ENCODE measurements at regions not wholly inside any gene's neighbourhood (a gene's known extent, or its start where the extent isn't known, plus 50 kb on each side); places are given as distances from the start of the nearest gene placed in this dataset.

- Mint-ChIP-seq H3K9me3 (peaks cover 100% of the 10 kb centered on the region), H3K27me3 (ENCODE audit: insufficient read depth, low read depth, poor library complexity) (peaks cover 16% of the 10 kb centered on the region), H3K4me3 (no peak overlapping the region), H3K27ac (no peak overlapping the region), H3K36me3 (ENCODE audit: low read depth) (peaks cover 60% of the 10 kb centered on the region), H3K4me1 (no peaks in the 10 kb centered on the region)
- no peak overlapping the region for H3K4me3 ChIP-seq
- no peaks in the 10 kb centered on the region; the same call in none of the 2 replicates for H3K36me3 ChIP-seq (ENCODE audit: insufficient read depth)
- H3K27ac ChIP-seq (ENCODE audit: low read depth): no peak overlapping the region
- no peak for TF ChIP-seq ETS1 (IDR thresholded peaks at IDR 0.05)
- TF ChIP-seq CREB1 (CRISPR knock-in tag; IDR thresholded peaks at IDR 0.05; ENCODE audit: low read depth): no peak
- TF ChIP-seq ZNF331 (CRISPR knock-in tag; IDR thresholded peaks at IDR 0.05; ENCODE audit: low read depth): no peak
- TF ChIP-seq NANOG (IDR thresholded peaks at IDR 0.05; ENCODE audit: borderline replicate concordance): no peak
- TF ChIP-seq JUNB (IDR thresholded peaks at IDR 0.05; ENCODE audit: unreplicated experiment): no peak
- TF ChIP-seq EZH2phosphoT487 (IDR thresholded peaks at IDR 0.05; ENCODE audit: unreplicated experiment): no peak
- TF ChIP-seq ZNF114 (CRISPR knock-in tag; IDR thresholded peaks at IDR 0.05): no peak
- TF ChIP-seq STAT1 (IDR thresholded peaks at IDR 0.05; ENCODE audit: unreplicated experiment): no peak
- no peak for TF ChIP-seq CTCF (conservative IDR thresholded peaks at IDR 0.05; ENCODE audit: low read depth in 2 of 2)
- TF ChIP-seq, protein P1, sequence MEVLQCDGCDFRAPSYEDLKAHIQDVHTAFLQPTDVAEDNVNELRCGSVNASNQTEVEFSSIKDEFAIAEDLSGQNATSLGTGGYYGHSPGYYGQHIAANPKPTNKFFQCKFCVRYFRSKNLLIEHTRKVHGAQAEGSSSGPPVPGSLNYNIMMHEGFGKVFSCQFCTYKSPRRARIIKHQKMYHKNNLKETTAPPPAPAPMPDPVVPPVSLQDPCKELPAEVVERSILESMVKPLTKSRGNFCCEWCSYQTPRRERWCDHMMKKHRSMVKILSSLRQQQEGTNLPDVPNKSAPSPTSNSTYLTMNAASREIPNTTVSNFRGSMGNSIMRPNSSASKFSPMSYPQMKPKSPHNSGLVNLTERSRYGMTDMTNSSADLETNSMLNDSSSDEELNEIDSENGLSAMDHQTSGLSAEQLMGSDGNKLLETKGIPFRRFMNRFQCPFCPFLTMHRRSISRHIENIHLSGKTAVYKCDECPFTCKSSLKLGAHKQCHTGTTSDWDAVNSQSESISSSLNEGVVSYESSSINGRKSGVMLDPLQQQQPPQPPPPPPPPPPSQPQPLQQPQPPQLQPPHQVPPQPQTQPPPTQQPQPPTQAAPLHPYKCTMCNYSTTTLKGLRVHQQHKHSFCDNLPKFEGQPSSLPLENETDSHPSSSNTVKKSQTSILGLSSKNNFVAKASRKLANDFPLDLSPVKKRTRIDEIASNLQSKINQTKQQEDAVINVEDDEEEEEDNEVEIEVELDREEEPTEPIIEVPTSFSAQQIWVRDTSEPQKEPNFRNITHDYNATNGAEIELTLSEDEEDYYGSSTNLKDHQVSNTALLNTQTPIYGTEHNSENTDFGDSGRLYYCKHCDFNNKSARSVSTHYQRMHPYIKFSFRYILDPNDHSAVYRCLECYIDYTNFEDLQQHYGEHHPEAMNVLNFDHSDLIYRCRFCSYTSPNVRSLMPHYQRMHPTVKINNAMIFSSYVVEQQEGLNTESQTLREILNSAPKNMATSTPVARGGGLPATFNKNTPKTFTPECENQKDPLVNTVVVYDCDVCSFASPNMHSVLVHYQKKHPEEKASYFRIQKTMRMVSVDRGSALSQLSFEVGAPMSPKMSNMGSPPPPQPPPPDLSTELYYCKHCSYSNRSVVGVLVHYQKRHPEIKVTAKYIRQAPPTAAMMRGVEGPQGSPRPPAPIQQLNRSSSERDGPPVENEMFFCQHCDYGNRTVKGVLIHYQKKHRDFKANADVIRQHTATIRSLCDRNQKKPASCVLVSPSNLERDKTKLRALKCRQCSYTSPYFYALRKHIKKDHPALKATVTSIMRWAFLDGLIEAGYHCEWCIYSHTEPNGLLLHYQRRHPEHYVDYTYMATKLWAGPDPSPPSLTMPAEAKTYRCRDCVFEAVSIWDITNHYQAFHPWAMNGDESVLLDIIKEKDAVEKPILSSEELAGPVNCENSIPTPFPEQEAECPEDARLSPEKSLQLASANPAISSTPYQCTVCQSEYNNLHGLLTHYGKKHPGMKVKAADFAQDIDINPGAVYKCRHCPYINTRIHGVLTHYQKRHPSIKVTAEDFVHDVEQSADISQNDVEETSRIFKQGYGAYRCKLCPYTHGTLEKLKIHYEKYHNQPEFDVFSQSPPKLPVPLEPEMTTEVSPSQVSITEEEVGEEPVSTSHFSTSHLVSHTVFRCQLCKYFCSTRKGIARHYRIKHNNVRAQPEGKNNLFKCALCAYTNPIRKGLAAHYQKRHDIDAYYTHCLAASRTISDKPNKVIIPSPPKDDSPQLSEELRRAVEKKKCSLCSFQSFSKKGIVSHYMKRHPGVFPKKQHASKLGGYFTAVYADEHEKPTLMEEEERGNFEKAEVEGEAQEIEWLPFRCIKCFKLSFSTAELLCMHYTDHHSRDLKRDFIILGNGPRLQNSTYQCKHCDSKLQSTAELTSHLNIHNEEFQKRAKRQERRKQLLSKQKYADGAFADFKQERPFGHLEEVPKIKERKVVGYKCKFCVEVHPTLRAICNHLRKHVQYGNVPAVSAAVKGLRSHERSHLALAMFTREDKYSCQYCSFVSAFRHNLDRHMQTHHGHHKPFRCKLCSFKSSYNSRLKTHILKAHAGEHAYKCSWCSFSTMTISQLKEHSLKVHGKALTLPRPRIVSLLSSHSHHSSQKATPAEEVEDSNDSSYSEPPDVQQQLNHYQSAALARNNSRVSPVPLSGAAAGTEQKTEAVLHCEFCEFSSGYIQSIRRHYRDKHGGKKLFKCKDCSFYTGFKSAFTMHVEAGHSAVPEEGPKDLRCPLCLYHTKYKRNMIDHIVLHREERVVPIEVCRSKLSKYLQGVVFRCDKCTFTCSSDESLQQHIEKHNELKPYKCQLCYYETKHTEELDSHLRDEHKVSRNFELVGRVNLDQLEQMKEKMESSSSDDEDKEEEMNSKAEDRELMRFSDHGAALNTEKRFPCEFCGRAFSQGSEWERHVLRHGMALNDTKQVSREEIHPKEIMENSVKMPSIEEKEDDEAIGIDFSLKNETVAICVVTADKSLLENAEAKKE (CRISPR knock-in tag; IDR thresholded peaks at IDR 0.05): no peak
- no peak for TF ChIP-seq EZH2 (IDR thresholded peaks at IDR 0.05; ENCODE audit: low read depth, unreplicated experiment)
- TF ChIP-seq POLR2AphosphoS5 (IDR thresholded peaks at IDR 0.05; ENCODE audit: low read depth): no peak
- no peak for TF ChIP-seq REST (IDR thresholded peaks at IDR 0.05; ENCODE audit: unreplicated experiment)
- no peak overlapping the region for H2AFZ ChIP-seq
- no peaks in the 10 kb centered on the region for H4K20me1 ChIP-seq (replicated peaks; ENCODE audit: insufficient read depth)
- no peak for ATAC-seq
- no peaks in the 10 kb centered on the region for H3K9me2 ChIP-seq (ENCODE audit: insufficient read depth)
- no peaks in the 10 kb centered on the region for H3K79me2 ChIP-seq (replicated peaks; ENCODE audit: insufficient read depth)
- H3F3A ChIP-seq (replicated peaks; ENCODE audit: low read depth): no peaks in the 10 kb centered on the region
- H3K4me2 ChIP-seq: no peak overlapping the region
- DNase-seq (ENCODE audit: low spot score): no peak
- H3K27me3 ChIP-seq (ENCODE audit: insufficient read depth): no peaks in the 10 kb centered on the region
- H3K4me1 ChIP-seq (ENCODE audit: insufficient read depth): no peaks in the 10 kb centered on the region
Observed at GRCh38 chr10:130427216-130427722, 291.1 kb downstream of the GLRX3 start.

Measured in GM23338 (cell line).